VCaP (cell line): ENCODE measurements at regions not wholly inside any gene's neighbourhood (a gene's known extent, or its start where the extent isn't known, plus 50 kb on each side); places are given as distances from the start of the nearest gene placed in this dataset.
"Not testable (repeated sequence)": the region's sequence is repeated elsewhere in the genome, so short reads cannot be mapped to it uniquely, and the experiment has no call there.

Source experiments
- H3K27ac ChIP-seq: fragments of 450-650 bp; 2 replicates; pipeline ENCODE4 v1.5.1; 2017
- CTCF ChIP-seq: fragments of 450-650 bp; conservative IDR thresholded peaks from 2 replicates; pipeline ENCODE4 v1.5.1; 2017; ENCODE audit warnings: mild to moderate bottlenecking, moderate library complexity

- TF ChIP-seq CTCF, result no peak
- H3K27ac ChIP-seq, result no peak overlapping the region
These were observed 361.5 kb downstream of the MBD2 start for GRCh38 chr18:53862921-53863320.

GRCh38 chr18:53861185-53861584, 363.3 kb downstream of the MBD2 start:
- TF ChIP-seq CTCF, result no peak
- H3K27ac ChIP-seq, result no peak overlapping the region

- no peak for TF ChIP-seq CTCF
- H3K27ac ChIP-seq, result no peak overlapping the region
These were observed 364.7 kb downstream of the MBD2 start for GRCh38 chr18:53859764-53860163.

GRCh38 chr18:53850902-53851301, 373.6 kb downstream of the MBD2 start:
- TF ChIP-seq CTCF, result no peak

GRCh38 chr18:53843763-53844162, 380.7 kb downstream of the MBD2 start:
- no peak for TF ChIP-seq CTCF
- no peak overlapping the region for H3K27ac ChIP-seq

More at GRCh38 chr18:53850902-53851301, 373.6 kb downstream of the MBD2 start:
- no peak overlapping the region for H3K27ac ChIP-seq

GRCh38 chr18:53843113-53843760, 381.2 kb downstream of the MBD2 start:
- no peak overlapping the region for H3K27ac ChIP-seq
- TF ChIP-seq CTCF, result no peak

GRCh38 chr18:53838746-53839145, 385.7 kb downstream of the MBD2 start:
- TF ChIP-seq CTCF, result no peak
- H3K27ac ChIP-seq, result no peak overlapping the region; the same call in 1 of the 2 replicates

GRCh38 chr18:53821141-53821540, 403.3 kb downstream of the MBD2 start:
- H3K27ac ChIP-seq, result not testable (repeated sequence)
